GM10266 (cell line): ENCODE measurements at regions not wholly inside any gene's neighbourhood (a gene's known extent, or its start where the extent isn't known, plus 50 kb on each side); places are given as distances from the start of the nearest gene placed in this dataset.

Experiments
- DNase-seq: peaks from one replicate; pipeline ENCODE4 v3.0.0; 2012; ENCODE audit errors: extremely low spot score
- TF ChIP-seq, protein P1 (sequence below): IDR thresholded peaks from 2 replicates; pipeline ENCODE4 v1.5.1; 2012; ENCODE audit warnings: mild to moderate bottlenecking, low read depth; ENCODE audit not compliant: control insufficient read depth, insufficient read depth; ENCODE audit errors: missing control alignments

DNA sequence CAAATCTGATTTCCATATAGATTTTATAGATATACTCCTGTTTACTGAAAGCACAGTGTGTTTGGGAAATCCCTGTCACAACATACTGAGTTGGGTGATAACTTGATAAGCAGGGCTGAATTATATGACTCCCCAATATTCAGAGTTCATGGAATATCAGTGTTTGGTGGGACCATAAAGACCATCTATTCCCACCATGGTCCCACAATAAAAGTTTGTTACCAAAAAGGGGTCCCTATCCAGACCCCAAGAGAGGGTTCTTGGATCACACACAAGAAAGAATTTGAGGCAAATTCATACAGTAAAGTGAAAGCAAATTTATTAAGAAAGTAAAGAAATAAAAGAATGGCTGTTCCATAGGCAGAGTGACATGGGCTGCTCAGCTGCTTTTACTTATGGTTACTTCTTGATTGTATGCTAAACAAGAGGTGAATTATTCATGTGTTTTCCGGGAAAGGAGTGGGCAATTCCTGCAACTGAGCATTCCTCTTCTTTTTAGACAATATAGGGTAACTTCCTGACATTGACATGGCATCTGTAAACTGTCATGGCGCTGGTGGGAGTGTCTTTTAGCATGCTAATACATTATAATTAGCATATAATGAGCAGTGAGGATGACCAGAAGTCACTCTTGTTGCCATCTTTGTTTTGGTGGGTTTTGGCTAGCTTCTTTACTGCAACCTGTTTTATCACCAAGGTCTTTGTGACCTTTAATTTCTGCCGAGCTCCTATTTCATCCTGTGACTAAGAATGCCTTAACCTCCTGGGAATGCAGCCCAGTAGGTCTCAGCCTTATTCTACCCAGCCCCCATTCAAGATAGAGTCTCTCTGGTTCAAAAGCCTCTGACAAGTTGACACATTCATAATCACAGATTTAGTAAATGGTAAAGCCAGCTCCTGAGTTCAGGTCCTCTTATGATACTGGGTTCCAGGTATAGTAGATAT lies 240.6 kb upstream of the PDGFD start:
- DNase-seq: no peak
- TF ChIP-seq, protein P1, sequence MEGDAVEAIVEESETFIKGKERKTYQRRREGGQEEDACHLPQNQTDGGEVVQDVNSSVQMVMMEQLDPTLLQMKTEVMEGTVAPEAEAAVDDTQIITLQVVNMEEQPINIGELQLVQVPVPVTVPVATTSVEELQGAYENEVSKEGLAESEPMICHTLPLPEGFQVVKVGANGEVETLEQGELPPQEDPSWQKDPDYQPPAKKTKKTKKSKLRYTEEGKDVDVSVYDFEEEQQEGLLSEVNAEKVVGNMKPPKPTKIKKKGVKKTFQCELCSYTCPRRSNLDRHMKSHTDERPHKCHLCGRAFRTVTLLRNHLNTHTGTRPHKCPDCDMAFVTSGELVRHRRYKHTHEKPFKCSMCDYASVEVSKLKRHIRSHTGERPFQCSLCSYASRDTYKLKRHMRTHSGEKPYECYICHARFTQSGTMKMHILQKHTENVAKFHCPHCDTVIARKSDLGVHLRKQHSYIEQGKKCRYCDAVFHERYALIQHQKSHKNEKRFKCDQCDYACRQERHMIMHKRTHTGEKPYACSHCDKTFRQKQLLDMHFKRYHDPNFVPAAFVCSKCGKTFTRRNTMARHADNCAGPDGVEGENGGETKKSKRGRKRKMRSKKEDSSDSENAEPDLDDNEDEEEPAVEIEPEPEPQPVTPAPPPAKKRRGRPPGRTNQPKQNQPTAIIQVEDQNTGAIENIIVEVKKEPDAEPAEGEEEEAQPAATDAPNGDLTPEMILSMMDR: no peak

DNA sequence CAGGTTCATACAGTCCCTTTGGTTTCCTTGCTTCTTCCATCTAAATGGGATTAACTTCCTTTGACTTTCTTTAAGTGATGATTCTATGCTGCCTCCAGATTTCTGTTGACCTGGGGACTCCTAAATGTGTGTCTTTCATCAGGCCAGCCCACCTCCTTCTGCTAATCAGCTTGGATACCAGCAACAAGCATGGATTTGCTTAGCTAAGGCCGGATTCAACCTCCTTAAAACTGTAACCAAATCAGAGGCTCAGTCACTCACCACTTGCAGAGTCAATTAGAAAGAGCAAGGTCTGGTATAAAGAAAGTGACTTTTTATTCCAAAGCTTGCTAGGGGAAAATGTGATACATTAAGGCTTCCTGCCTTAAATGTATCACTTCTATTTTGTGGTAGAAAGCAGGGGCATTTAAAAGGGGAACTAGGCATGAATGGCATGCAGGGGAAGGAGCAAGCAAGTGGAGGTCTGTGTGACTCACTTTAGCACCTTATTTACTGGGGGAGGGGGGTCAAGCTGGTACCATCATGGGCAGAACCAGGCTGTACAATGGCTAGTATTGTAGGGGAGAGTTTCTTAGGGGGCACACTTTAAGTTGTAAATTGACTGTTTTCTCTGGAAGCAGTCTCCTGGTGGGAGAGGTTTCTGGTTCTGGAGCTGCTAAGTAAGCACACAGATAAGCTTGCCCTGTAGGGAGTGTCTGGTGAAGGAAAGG lies 239.0 kb upstream of the PDGFD start:
- DNase-seq: no peak
- TF ChIP-seq, protein P1: no peak

DNA sequence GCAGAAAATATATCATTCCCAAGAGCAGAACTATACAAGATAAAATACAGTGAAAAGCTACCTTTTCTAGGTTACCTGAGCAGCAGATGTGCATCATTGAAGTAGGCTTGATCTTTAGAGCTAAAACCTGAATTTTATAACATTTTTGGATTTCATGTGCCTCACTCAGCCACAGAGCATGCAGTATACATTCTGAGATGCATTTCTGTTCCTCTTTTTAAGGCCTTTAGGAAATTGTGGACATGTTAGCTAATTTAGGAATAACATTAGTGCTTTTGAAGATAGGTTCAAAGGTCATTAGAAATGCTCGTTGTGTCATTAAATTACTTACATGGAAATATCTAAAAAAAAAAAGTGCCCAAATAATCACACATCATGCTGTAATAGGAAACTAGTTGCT lies 230.6 kb upstream of the PDGFD start:
- TF ChIP-seq, protein P1: no peak
- no peak for DNase-seq

DNA sequence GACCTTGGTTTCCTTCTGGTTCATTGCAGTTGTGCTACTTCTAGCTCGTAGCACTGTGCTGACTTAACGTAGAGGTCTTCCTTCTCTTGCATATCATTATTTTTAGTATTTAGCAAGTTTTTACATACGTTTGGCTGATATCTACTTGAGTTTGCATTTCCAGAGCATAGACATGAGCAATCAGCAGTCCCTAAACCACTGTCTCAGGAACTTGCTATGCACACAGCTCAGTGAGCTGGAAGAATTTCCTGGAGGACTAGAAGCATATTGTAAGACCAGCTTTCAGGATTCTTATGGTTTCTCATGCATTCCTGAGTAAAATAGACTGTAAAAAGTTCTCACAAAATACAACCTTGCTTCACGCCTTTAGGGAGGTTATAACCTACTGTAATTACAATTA lies 226.7 kb upstream of the PDGFD start:
- no peak for DNase-seq
- TF ChIP-seq, protein P1: no peak

DNA sequence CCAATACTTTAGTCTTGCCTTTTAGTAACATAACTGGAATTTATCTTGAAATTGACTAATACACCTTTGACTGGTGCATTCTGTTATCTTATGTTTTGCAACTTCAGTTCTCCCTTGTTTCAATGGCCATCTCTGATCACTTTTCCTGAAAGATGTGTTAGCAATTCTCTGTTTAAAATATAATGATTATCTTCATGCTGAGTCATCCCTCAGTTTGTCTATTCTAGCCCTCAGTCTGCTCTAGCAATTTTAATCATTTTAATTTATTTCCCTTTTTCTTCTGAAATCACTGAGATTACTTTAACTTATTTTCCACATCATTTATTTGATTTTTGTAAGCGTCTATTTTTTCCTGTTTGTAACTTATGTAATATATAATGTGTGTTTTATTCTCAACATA lies 221.9 kb upstream of the PDGFD start:
- no peak for DNase-seq
- TF ChIP-seq, protein P1: no peak

DNA sequence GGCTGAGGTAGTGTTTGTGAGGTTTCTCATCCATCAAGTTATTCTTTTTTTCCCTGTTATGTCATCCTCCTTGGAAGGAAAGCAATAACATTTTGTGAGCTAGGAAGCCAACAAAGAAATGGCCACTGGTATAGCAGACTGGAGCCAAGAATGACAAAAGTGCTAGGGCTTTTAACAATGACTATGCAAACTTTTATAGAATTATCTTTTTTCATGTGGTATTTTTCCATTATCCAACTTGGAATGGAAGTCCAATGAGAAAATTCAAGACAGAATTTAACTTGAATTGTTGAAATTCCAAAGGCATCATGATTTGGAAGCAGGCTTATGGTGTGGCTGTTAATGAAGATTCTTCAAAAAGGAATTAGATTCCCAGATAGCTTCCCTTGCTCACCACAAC lies 216.4 kb upstream of the PDGFD start:
- DNase-seq: no peak
- TF ChIP-seq, protein P1: no peak

DNA sequence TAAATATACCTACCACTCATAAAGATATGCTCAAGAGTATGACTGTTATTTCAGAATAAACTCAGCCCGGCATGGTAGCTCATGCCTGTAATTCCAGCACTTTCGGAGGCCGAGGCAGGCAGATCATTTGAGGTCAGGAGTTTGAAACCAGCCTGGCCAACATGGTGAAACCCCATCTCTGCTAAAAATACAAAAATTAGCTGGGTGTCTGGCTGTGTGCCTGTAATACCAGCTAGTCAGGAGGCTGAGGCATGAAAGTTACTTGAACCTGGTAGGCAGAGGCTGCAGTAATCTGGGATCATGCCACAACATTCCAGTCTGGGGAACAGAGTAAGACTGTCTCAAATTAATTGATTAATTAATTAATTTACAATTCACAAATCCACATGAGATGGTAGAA lies 208.2 kb upstream of the PDGFD start:
- TF ChIP-seq, protein P1: no peak
- no peak for DNase-seq
